C4-2B (cell line): ENCODE measurements at regions not wholly inside any gene's neighbourhood (a gene's known extent, or its start where the extent isn't known, plus 50 kb on each side); places are given as distances from the start of the nearest gene placed in this dataset.

Source experiments
- CTCF ChIP-seq: fragments of 450-650 bp; conservative IDR thresholded peaks from 2 replicates; pipeline ENCODE4 v1.5.1; 2017; ENCODE audit warnings: mild to moderate bottlenecking
- ZFX ChIP-seq: fragments of 450-650 bp; IDR thresholded peaks from 2 replicates; pipeline ENCODE4 v1.6.1; 2017

- no peak for TF ChIP-seq CTCF
- TF ChIP-seq ZFX, result no peak
Observed at GRCh38 chrX:145396612-145397011, 149.3 kb downstream of the SPANXN1 start.
